ENCODE measurements at regions not wholly inside any gene's neighbourhood (a gene's known extent, or its start where the extent isn't known, plus 50 kb on each side); places are given as distances from the start of the nearest gene placed in this dataset.

- TF ChIP-seq POLR2A (IDR thresholded peaks at IDR 0.05; ENCODE audit: extremely low read depth, insufficient read length) (no peak), CTCF (IDR thresholded peaks at IDR 0.05; ENCODE audit: low read depth, low read length) (no peak), MAX (IDR thresholded peaks at IDR 0.05; ENCODE audit: low read depth, low read length) (no peak), MYC (IDR thresholded peaks at IDR 0.05; ENCODE audit: low read depth, low read length) (no peak)
Measured at GRCh38 chr20:50412069-50412468, 98.1 kb upstream of the PTPN1 start.

Data from NB4 (cell line).